H1 (cell line): ENCODE measurements at regions not wholly inside any gene's neighbourhood (a gene's known extent, or its start where the extent isn't known, plus 50 kb on each side); places are given as distances from the start of the nearest gene placed in this dataset.

ENCODE experiments used
- CTCF ChIA-PET: fragments of 300-600 bp; sonication (Branson Sonifier 250); formaldehyde crosslinking; loops from one replicate; lab custom pipeline; 2021; ENCODE audit not compliant: partially characterized antibody; lab: Charles Lee
- POLR2A ChIA-PET: fragments of 300-600 bp; sonication (Branson Sonifier 250); formaldehyde crosslinking; loops from one replicate; lab custom pipeline; 2021; ENCODE audit warnings: inconsistent platforms; ENCODE audit not compliant: partially characterized antibody; lab: Charles Lee
- DNase-seq, 2 experiments: peaks; one replicate each; pipeline versions ENCODE4 v3.0.0 to v3.0.0-alpha.2; 2010 to 2022; ENCODE audit warnings: low spot score in 2 of 2, low read depth in 1 of 2, mixed read lengths in 1 of 2
- FAIRE-seq: peaks from 2 replicates; lab custom pipeline; 2011; peaks lifted over from hg19 to GRCh38; lab: Jason Lieb, UNC
- H2AFZ ChIP-seq: 2 replicates; pipeline ENCODE4 v1.8.1; 2012; ENCODE audit warnings: low read length, inconsistent platforms
- H2AK5ac ChIP-seq: 2 replicates; pipeline ENCODE4 v1.6.1; 2013; ENCODE audit warnings: low read depth, low read length
- H2BK120ac ChIP-seq: replicated peaks from 2 replicates; pipeline ENCODE3; 2013; ENCODE audit warnings: low read depth, low read length, inconsistent platforms
- H2BK12ac ChIP-seq: 2 replicates; pipeline ENCODE4 v1.6.1; 2013; ENCODE audit warnings: low read depth, low read length
- H2BK15ac ChIP-seq: 2 replicates; pipeline ENCODE4 v1.6.1; 2013; ENCODE audit warnings: low read length
- H2BK20ac ChIP-seq: 2 replicates; pipeline ENCODE4 v1.6.1; 2013; ENCODE audit warnings: low read length
- H2BK5ac ChIP-seq: 2 replicates; pipeline ENCODE4 v1.6.1; 2013; ENCODE audit warnings: low read depth, low read length
- H3K14ac ChIP-seq: 2 replicates; pipeline ENCODE4 v1.6.1; 2013; ENCODE audit warnings: inconsistent platforms; ENCODE audit not compliant: insufficient read length
- H3K18ac ChIP-seq: 2 replicates; pipeline ENCODE4 v1.6.1; 2013; ENCODE audit warnings: low read length; ENCODE audit errors: extremely low read depth
- H3K23ac ChIP-seq: 2 replicates; pipeline ENCODE4 v1.6.1; 2013; ENCODE audit warnings: inconsistent platforms; ENCODE audit not compliant: insufficient read length
- H3K23me2 ChIP-seq: 2 replicates; pipeline ENCODE4 v1.6.1; 2013; ENCODE audit warnings: low read depth, low read length
- H3K27ac ChIP-seq: 2 replicates; pipeline ENCODE4 v1.6.1; 2011; ENCODE audit warnings: low read depth, low read length, inconsistent platforms
- H3K27me3 ChIP-seq, 4 experiments: replicated peaks in 1 of 4; 1 replicate in 1 of 4; 2 replicates in 3 of 4; pipeline versions ENCODE4 v1.6.1 to v1.8.1; 2011 to 2013; ENCODE audit warnings: low read length in 3 of 4, mild to moderate bottlenecking in 3 of 4, inconsistent platforms in 2 of 4, mixed read lengths in 2 of 4, moderate library complexity in 1 of 4; ENCODE audit not compliant: control insufficient read depth in 3 of 4, insufficient read depth in 3 of 4; ENCODE audit errors: extremely low read depth in 1 of 4
- H3K36me3 ChIP-seq, 4 experiments: 2 replicates each; pipeline versions ENCODE4 v1.6.1 to v1.8.1; 2011 to 2013; ENCODE audit warnings: mild to moderate bottlenecking in 4 of 4, low read length in 3 of 4, moderate library complexity in 2 of 4, control low read depth in 1 of 4, inconsistent platforms in 1 of 4; ENCODE audit not compliant: insufficient read depth in 4 of 4, control insufficient read depth in 2 of 4
- H3K4ac ChIP-seq: replicated peaks from 2 replicates; pipeline ENCODE3; 2013; ENCODE audit warnings: low read length, low read depth, mixed read lengths, inconsistent platforms; ENCODE audit not compliant: insufficient read length
- H3K4me1 ChIP-seq, 4 experiments: replicated peaks in 1 of 4; 1 replicate in 1 of 4; 2 replicates in 3 of 4; pipeline versions ENCODE4 v1.6.1 to v1.8.1; 2011 to 2013; ENCODE audit warnings: low read length in 3 of 4, inconsistent platforms in 2 of 4, mixed read lengths in 1 of 4; ENCODE audit not compliant: insufficient read depth in 4 of 4, control insufficient read depth in 3 of 4
- H3K4me2 ChIP-seq, 2 experiments: 2 replicates each; pipeline versions ENCODE4 v1.6.1 to v1.8.1; 2011 to 2013; ENCODE audit warnings: low read depth in 2 of 2, low read length in 2 of 2, control low read depth in 1 of 2, inconsistent platforms in 1 of 2, mild to moderate bottlenecking in 1 of 2; ENCODE audit not compliant: insufficient read depth in 1 of 2
- H3K4me3 ChIP-seq, 4 experiments: fragments of 200-600, 300-600 bp in 1 of 4; sonication (generic), shearing (Covaris generic), sonication (Bioruptor Twin) in 1 of 4; 2 replicates each; pipeline versions ENCODE4 v1.5.1 to v1.8.1; 2011 to 2016; ENCODE audit warnings: low read length in 4 of 4, low read depth in 3 of 4, control low read depth in 2 of 4, inconsistent platforms in 2 of 4, mild to moderate bottlenecking in 2 of 4, mixed read lengths in 1 of 4, moderate library complexity in 1 of 4; ENCODE audit not compliant: insufficient read depth in 2 of 4; ENCODE audit errors: extremely low read depth in 1 of 4
- H3K56ac ChIP-seq: replicated peaks from 2 replicates; pipeline ENCODE3; 2013; ENCODE audit warnings: low read depth, mild to moderate bottlenecking, mixed read lengths, low read length, inconsistent platforms; ENCODE audit not compliant: insufficient read length
- H3K79me1 ChIP-seq: 2 replicates; pipeline ENCODE4 v1.6.1; 2013; ENCODE audit warnings: low read depth, low read length, control low read depth
- H3K79me2 ChIP-seq, 2 experiments: 2 replicates each; pipeline versions ENCODE4 v1.6.1 to v1.8.1; 2012 to 2013; ENCODE audit warnings: low read length in 2 of 2, mild to moderate bottlenecking in 2 of 2, inconsistent platforms in 1 of 2; ENCODE audit not compliant: insufficient read depth in 2 of 2, control insufficient read depth in 1 of 2
- H3K9ac ChIP-seq, 4 experiments: replicated peaks in 1 of 4; 1 replicate in 1 of 4; 2 replicates in 3 of 4; pipeline versions ENCODE4 v1.6.1 to v1.8.1; 2011 to 2013; ENCODE audit warnings: low read depth in 3 of 4, low read length in 3 of 4, control low read depth in 2 of 4, mild to moderate bottlenecking in 2 of 4, moderate library complexity in 2 of 4, inconsistent platforms in 1 of 4; ENCODE audit errors: extremely low read depth in 1 of 4
- H3K9me3 ChIP-seq, 2 experiments: 2 replicates each; pipeline versions ENCODE4 v1.6.1 to v1.8.1; 2012 to 2013; ENCODE audit warnings: mild to moderate bottlenecking in 2 of 2, moderate library complexity in 2 of 2, control low read depth in 1 of 2, inconsistent platforms in 1 of 2, low read depth in 1 of 2, low read length in 1 of 2, mixed read lengths in 1 of 2; ENCODE audit not compliant: insufficient read depth in 2 of 2
- H4K20me1 ChIP-seq, 2 experiments: replicated peaks in 1 of 2; 2 replicates each; pipeline versions ENCODE3 to v1.8.1; 2011 to 2013; ENCODE audit warnings: inconsistent platforms in 2 of 2, low read length in 2 of 2, mild to moderate bottlenecking in 1 of 2; ENCODE audit not compliant: insufficient read depth in 2 of 2, control insufficient read depth in 1 of 2
- H4K5ac ChIP-seq: 2 replicates; pipeline ENCODE4 v1.6.1; 2013; ENCODE audit warnings: low read length, low read depth, mixed read lengths, inconsistent platforms; ENCODE audit not compliant: insufficient read length
- H4K8ac ChIP-seq: 2 replicates; pipeline ENCODE4 v1.8.0; 2013; ENCODE audit warnings: mild to moderate bottlenecking, moderate library complexity, low read length, inconsistent platforms; ENCODE audit not compliant: insufficient read depth; ENCODE audit errors: extremely low read depth
- H4K91ac ChIP-seq: replicated peaks from 2 replicates; pipeline ENCODE3; 2013; ENCODE audit warnings: low read length, mixed read lengths, inconsistent platforms; ENCODE audit not compliant: insufficient read length
- EZH2 ChIP-seq: fragments of 200-600 bp; sonication (generic); IDR thresholded peaks from 2 replicates; pipeline ENCODE4 v1.7.1; 2012; ENCODE audit warnings: low read depth, mild to moderate bottlenecking, moderate library complexity, low read length, inconsistent platforms; ENCODE audit not compliant: severe bottlenecking
- POU5F1 ChIP-seq: IDR thresholded peaks from 2 replicates; pipeline ENCODE4 v1.6.1; 2011; ENCODE audit warnings: low read depth, mild to moderate bottlenecking, low read length, moderate library complexity
- WGBS, 2 experiments: shearing (Covaris generic) in 1 of 2; methylation state at CpG; one replicate each; pipeline versions ENCODE4 v1.1.6 to v1.1.7; 2013 to 2015; ENCODE audit warnings: low lambda C conversion rate in 2 of 2, mixed read lengths in 2 of 2, inconsistent platforms in 1 of 2, low coverage in 1 of 2, missing lambda C conversion rate in 1 of 2; ENCODE audit not compliant: insufficient replicate concordance in 2 of 2, insufficient coverage in 1 of 2, insufficient read length in 1 of 2; ENCODE audit errors: extremely low coverage in 1 of 2, missing lambda C conversion rate in 1 of 2; 5-methylcytosine and 5-hydroxymethylcytosine counted together

GRCh38 chr5:152007653-152008335 lies 83.1 kb upstream of the GLRA1 start:
- Histone ChIP-seq H3K9ac (no peak overlapping the region), H3K14ac (no peak overlapping the region)

More at GRCh38 chr5:152007653-152008335, 83.1 kb upstream of the GLRA1 start:
- ChIA-PET POLR2A (no interaction called here), CTCF (interaction anchor here (1.4 kb wide), 1 partner anchor 135 kb away, joined by 9 read pairs; no protein-coding TSS in a partner anchor)
- Histone ChIP-seq H3K36me3 (no peaks in the 10 kb centered on the region), H3K18ac (no peak overlapping the region), H3K23ac (no peak overlapping the region), H2BK12ac (no peak overlapping the region), H2AK5ac (no peak overlapping the region), H3K27me3 (no peaks in the 10 kb centered on the region), H4K91ac (no peak overlapping the region), H3K23me2 (no peaks in the 10 kb centered on the region), H2BK5ac (no peak overlapping the region), H2BK120ac (no peak overlapping the region), H3K9me3 (no peaks in the 10 kb centered on the region), H2BK20ac (no peak overlapping the region), H2BK15ac (no peak overlapping the region), H3K79me1 (no peaks in the 10 kb centered on the region), H3K4me1 (peaks cover 0 to 7% (median 3%) of the 10 kb centered on the region in 4 experiments; a peak in 4 of 7 replicates), H4K20me1 (no peaks in the 10 kb centered on the region), H3K79me2 (no peaks in the 10 kb centered on the region), H4K8ac (no peak overlapping the region), H3K27ac (no peak overlapping the region), H2AFZ (peak overlapping the region; percentile 37; the same call in 1 of the 2 replicates), H3K56ac (no peak overlapping the region), H4K5ac (no peak overlapping the region), H3K4me2 (no peak overlapping the region), H3K4ac (no peak overlapping the region), H3K4me3 (no peak overlapping the region)
- DNase-seq (no peak), FAIRE-seq (no peak)
- WGBS, 2 experiments, result 86% methylated on average over 3 of the region's 3 CpGs; no CpG with 5 or more reads in 1 of the 2 experiments
- TF ChIP-seq POU5F1 (0 out of 2 replicates have a peak, but pooled peaks have one; percentile 5), EZH2 (no peak)
